ENCODE measurements at regions not wholly inside any gene's neighbourhood (a gene's known extent, or its start where the extent isn't known, plus 50 kb on each side); places are given as distances from the start of the nearest gene placed in this dataset.
"Not testable (repeated sequence)": the region's sequence is repeated elsewhere in the genome, so short reads cannot be mapped to it uniquely, and the experiment has no call there.

DNA sequence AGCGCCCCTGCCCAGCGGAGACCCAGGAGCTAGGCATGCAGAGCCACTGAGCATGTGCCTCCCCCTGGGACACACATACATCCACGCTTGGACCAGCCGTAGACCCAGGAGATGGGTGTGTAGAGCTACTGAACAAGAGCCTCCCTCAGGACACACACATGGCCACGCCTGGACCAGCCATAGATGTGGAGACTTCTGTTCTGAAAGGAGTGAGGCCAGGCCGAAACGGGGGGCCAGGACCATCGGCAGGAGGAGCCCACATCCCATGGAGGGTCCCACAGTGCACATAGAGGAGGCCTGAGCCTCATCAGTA lies 340.4 kb downstream of the TCERG1L start:
- Mint-ChIP-seq H3K27ac (no peak overlapping the region), H3K36me3 (no peaks in the 10 kb centered on the region), H3K4me3 (no peak overlapping the region), H3K9me3 (peaks cover 0 to 3% (median 0%) of the 10 kb centered on the region in 6 donors), H3K27me3 (ENCODE audit: low read depth in 3 of 3) (peaks cover 0 to 5% (median 3%) of the 10 kb centered on the region in 3 donors), H3K4me1 (no peaks in the 10 kb centered on the region)
- DNase-seq = no peak

DNA sequence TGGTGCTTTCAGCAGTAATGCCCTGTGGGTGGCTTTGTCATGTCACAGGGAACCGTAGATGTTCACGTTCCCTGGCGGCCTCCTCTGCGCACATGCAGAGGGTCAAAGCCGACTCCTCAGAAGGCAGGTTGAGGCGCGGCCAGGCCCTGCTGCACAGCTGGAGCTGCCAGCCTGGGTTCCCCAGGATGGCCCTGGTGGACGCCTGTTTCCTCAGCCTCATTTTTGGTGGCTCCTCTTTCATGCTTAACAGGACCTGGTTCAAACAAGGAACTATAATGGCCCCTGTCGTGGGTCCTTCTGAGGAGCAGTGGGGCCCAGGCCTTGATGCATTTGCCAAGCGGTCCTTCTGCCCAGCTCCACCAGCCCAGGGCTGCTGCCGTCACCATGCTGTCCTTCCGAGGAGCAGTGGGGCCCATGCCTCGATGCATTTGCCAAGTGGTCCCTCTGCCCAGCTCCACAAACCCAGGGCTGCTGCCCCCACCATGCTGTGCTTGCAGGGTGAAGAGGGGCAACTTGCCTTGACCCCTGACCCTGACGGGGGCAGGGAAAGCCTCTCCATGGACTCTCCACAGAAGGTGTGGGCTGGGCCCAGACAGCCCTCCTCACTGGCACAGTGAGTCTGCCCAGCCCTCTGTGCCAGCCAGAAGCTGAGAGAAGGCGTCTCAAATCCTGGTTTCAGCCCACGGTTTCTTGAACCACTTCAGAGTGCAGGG lies 338.2 kb downstream of the TCERG1L start:
- H3K4me3 Mint-ChIP-seq = no peak overlapping the region
- H3K4me1 Mint-ChIP-seq = no peaks in the 10 kb centered on the region
- no peak overlapping the region for H3K27ac Mint-ChIP-seq
- H3K27me3 Mint-ChIP-seq (ENCODE audit: low read depth in 3 of 3) = peaks cover 0 to 7% (median 2%) of the 10 kb centered on the region in 3 donors
- DNase-seq = no peak
- no peaks in the 10 kb centered on the region for H3K36me3 Mint-ChIP-seq
- H3K9me3 Mint-ChIP-seq = peaks cover 0 to 3% (median 0%) of the 10 kb centered on the region in 6 donors

DNA sequence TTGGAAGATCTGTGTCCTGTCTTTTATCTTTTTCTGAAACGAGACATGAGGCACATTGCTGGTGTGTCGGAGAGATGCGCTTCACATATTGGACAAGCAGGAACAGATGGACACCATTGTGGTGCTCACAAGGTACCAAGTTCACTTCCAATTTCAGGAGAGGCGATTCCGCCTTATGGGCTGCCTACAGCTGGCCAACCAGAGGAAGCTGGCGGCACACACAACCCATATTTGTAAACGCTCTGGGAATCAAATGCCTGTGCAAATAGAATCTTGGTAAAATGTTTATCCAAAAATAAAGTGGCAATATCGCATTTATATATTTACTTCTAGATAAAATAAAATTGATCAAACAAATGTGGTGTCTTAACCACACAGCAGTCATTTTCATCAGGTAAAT lies 337.4 kb downstream of the TCERG1L start:
- no peak for DNase-seq
- peaks cover 0 to 3% (median 0%) of the 10 kb centered on the region in 6 donors for H3K9me3 Mint-ChIP-seq
- H3K27ac Mint-ChIP-seq = no peak overlapping the region
- no peaks in the 10 kb centered on the region for H3K36me3 Mint-ChIP-seq
- H3K27me3 Mint-ChIP-seq (ENCODE audit: low read depth in 3 of 3) = peaks cover 0 to 7% (median 0%) of the 10 kb centered on the region in 3 donors
- no peaks in the 10 kb centered on the region for H3K4me1 Mint-ChIP-seq
- no peak overlapping the region for H3K4me3 Mint-ChIP-seq

DNA sequence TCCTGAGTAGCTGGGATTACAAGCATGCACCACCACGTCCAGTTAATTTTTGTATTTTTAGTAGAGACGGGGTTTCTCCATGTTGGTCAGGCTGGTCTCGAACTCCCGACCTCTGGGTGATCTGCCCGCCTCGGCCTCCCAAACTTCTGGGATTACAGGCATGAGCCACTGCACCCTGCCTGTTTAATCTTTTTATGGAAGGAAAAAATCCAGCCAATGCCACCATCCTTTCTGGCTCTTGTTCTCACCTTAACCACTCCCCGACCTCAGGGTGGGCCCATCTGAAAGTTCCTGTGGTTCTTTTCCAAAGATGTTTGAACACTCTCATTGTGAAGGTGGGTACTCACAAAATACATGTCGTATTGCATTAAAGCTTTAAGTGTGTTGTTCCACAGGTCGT lies 336.2 kb downstream of the TCERG1L start:
- H3K4me1 Mint-ChIP-seq; H3K36me3 Mint-ChIP-seq; H3K9me3 Mint-ChIP-seq; H3K4me3 Mint-ChIP-seq; H3K27me3 Mint-ChIP-seq (ENCODE audit: low read depth in 3 of 3); H3K27ac Mint-ChIP-seq; DNase-seq: not testable (repeated sequence)

DNA sequence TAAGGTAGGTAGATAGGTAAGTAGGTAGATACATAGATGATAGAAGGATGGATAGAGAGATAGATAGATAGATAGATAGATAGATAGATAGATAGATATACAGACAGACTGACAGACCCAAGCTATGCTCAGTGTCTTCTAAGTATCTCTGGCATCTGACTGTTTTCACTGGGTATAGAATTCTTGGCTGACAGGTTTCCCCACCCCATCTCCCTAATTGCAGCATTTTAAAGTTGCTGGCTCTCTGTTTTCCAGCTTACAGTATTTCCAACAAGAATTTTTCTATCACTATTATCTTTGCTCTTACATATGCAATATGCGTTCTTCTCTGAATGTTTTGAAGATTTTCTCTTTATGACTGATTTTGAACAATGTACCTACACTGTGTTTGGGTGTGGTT lies 328.7 kb downstream of the TCERG1L start:
- Mint-ChIP-seq H3K27me3 (ENCODE audit: low read depth in 3 of 3) (peaks cover 0 to 1% (median 0%) of the 10 kb centered on the region in 3 donors), H3K9me3 (peaks cover 0 to 2% (median 0%) of the 10 kb centered on the region in 6 donors), H3K4me1 (no peaks in the 10 kb centered on the region), H3K36me3 (no peaks in the 10 kb centered on the region), H3K4me3 (no peak overlapping the region), H3K27ac (no peak overlapping the region)
- DNase-seq = no peak

DNA sequence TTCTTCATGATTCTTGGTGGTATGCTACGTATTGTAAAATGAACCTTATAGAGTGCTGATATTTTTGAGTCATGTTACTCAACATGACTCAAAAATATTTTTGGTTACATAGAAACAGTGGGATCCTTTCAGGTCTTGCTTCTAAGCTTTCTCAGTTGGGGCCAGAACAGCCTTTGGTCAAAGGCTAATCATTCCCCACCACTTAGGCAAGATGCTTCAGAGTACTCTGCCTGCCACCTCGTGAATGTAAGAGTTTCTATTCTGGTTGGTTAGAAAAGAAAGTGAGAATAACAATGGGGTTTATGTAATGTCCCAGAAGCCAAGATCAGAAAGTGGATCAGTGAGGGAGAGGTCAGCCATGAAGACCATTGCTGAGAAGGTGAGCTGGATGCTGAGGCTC lies 327.8 kb downstream of the TCERG1L start:
- Mint-ChIP-seq H3K27ac (no peak overlapping the region), H3K9me3 (peaks cover 0 to 2% (median 0%) of the 10 kb centered on the region in 6 donors), H3K4me3 (no peak overlapping the region), H3K4me1 (no peaks in the 10 kb centered on the region), H3K36me3 (no peaks in the 10 kb centered on the region), H3K27me3 (ENCODE audit: low read depth in 3 of 3) (peaks cover 0 to 1% (median 0%) of the 10 kb centered on the region in 3 donors)
- no peak for DNase-seq

DNA sequence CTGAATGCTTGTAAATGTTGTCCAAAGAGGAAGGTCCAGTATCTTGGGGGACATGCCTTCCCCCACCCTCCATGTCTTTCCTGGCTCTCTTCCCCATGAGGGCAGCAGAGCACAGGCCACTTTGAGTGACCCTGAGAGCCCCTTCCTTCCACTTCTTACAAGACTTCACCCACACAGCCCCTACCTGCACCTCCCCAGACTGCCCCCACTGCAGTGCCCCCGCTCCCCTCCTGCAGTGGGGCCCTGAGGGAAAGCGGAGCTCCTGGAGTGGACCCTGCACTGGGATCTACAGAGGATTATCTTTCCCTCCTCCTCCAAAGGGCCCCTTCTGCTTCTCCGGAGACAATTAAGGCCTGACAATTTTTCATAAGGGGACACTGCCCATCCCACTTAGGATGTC lies 326.8 kb downstream of the TCERG1L start:
- H3K4me1 Mint-ChIP-seq = no peaks in the 10 kb centered on the region

DNA sequence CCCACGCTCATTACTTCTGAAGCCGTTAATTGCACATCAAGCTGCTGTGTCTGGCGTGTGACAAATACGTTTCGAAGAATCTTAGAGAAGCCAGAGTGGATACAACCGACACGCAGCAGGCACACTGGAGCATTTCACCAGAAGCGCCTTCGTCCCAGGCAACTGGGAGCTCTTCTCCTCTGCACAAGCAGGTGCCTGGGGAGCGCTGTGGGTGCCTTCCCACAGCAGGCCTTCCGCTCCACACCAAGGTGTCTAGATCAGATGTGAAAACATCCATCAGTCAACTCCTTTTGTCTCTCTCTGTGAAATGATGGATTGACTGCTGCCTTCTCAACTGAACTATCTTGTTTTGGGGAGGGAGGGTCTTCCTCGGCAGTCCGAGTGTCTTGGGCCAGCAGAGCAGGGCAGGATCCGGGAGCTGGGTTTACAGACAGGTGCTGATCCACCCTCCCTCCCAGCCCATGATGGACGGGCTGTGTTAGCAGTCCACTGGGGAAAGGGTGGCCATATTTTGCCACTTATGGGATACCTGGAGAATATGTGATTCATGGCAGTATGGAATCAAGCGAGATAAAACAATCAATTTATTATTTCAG lies 326.3 kb downstream of the TCERG1L start:
- Mint-ChIP-seq H3K27me3 (ENCODE audit: low read depth in 3 of 3) (peaks cover 0 to 1% (median 0%) of the 10 kb centered on the region in 3 donors), H3K4me1 (no peaks in the 10 kb centered on the region), H3K4me3 (no peak overlapping the region), H3K27ac (no peak overlapping the region), H3K9me3 (peaks cover 0 to 2% (median 0%) of the 10 kb centered on the region in 6 donors), H3K36me3 (no peaks in the 10 kb centered on the region)
- DNase-seq = no peak

More for the DNA sequence above, 326.8 kb downstream of the TCERG1L start:
- DNase-seq = no peak
- peaks cover 0 to 2% (median 0%) of the 10 kb centered on the region in 6 donors for H3K9me3 Mint-ChIP-seq
- H3K4me3 Mint-ChIP-seq = no peak overlapping the region
- H3K27ac Mint-ChIP-seq = no peak overlapping the region
- H3K27me3 Mint-ChIP-seq (ENCODE audit: low read depth in 3 of 3) = peaks cover 0 to 1% (median 0%) of the 10 kb centered on the region in 3 donors
- no peaks in the 10 kb centered on the region for H3K36me3 Mint-ChIP-seq

DNA sequence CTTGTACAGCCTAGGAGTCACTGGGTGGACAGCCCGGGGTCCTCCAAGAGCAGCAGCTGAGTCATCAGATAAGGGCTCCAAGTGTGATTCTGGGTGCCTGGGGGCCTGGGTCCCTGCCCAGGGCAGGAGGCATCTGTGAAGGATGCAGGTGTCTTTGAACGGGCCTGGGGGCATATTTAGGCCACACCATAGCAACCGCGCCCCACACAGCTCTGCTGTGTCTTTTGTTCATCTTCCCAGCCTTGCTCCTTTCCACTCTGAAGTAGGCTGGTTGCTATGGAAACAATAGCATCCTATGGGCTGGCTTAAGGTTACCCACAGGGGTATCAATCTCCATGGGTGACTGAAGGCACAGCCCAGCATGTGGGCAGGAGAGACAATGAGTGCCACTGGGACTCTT lies 324.7 kb downstream of the TCERG1L start:
- no peaks in the 10 kb centered on the region for H3K4me1 Mint-ChIP-seq
- H3K4me3 Mint-ChIP-seq = no peak overlapping the region
- peaks cover 0 to 1% (median 0%) of the 10 kb centered on the region in 3 donors for H3K27me3 Mint-ChIP-seq (ENCODE audit: low read depth in 3 of 3)

DNA sequence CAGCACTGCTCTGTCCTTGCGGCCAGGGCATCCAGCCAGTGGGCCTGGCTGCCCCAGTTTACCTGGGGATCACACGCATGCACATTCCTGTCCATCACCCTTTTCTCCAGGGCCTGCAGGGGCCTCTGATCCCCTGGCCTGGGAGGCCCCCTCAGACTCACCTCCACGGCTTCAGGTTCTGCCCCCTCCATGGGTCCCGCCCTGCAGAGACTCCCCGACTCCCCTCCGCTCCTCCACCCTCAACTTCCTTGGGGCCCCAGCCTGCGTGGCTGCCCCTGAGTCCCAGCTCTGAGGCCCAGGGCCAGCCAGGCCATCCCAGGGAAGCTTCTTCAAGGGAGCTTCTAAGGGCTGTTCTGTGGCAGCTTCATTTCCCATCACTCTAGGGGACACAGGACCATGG lies 324.1 kb downstream of the TCERG1L start:
- H3K9me3 Mint-ChIP-seq = peaks cover 0 to 2% (median 0%) of the 10 kb centered on the region in 6 donors
- H3K27ac Mint-ChIP-seq = no peak overlapping the region
- no peaks in the 10 kb centered on the region for H3K4me1 Mint-ChIP-seq
- no peak for DNase-seq
- no peak overlapping the region for H3K4me3 Mint-ChIP-seq
- no peaks in the 10 kb centered on the region for H3K36me3 Mint-ChIP-seq
- peaks cover 0 to 2% (median 1%) of the 10 kb centered on the region in 3 donors for H3K27me3 Mint-ChIP-seq (ENCODE audit: low read depth in 3 of 3)

More for the DNA sequence above, 324.7 kb downstream of the TCERG1L start:
- no peak overlapping the region for H3K27ac Mint-ChIP-seq
- no peak for DNase-seq
- H3K36me3 Mint-ChIP-seq = no peaks in the 10 kb centered on the region
- peaks cover 0 to 2% (median 0%) of the 10 kb centered on the region in 6 donors for H3K9me3 Mint-ChIP-seq

DNA sequence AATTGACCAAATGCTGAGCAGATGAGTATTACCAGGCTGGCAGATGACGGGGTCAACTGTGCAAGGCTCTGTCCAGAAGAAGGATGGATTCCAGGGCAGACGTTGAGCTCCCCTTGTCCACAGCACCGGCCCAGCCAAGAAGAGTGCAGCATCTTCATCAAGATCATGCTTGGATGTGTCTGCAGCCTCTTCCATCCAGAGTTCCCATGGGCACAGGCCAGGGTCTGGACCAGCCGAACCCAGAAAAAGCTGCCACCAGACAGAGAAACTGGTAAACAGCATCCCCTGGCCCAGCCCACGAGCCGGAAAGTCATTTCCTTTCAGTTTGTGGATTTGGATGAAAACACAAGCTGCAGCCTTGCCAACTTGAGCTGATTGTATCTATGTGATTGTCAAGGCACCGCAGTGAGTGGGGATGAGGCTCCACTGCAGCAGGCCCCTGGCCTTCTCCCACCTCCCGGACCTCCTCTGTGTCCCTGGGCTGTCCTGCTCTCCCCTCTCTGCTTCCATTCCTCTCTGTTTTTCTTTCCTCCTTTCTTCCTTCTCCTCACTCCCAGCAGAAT lies 321.8 kb downstream of the TCERG1L start:
- peaks cover 0 to 3% (median 1%) of the 10 kb centered on the region in 3 donors for H3K27me3 Mint-ChIP-seq (ENCODE audit: low read depth in 3 of 3)
- H3K4me1 Mint-ChIP-seq = no peaks in the 10 kb centered on the region
- no peak overlapping the region for H3K4me3 Mint-ChIP-seq
- H3K36me3 Mint-ChIP-seq = no peaks in the 10 kb centered on the region
- H3K27ac Mint-ChIP-seq = no peak overlapping the region
- no peak for DNase-seq
- H3K9me3 Mint-ChIP-seq = peaks cover 0 to 2% (median 0%) of the 10 kb centered on the region in 6 donors

DNA sequence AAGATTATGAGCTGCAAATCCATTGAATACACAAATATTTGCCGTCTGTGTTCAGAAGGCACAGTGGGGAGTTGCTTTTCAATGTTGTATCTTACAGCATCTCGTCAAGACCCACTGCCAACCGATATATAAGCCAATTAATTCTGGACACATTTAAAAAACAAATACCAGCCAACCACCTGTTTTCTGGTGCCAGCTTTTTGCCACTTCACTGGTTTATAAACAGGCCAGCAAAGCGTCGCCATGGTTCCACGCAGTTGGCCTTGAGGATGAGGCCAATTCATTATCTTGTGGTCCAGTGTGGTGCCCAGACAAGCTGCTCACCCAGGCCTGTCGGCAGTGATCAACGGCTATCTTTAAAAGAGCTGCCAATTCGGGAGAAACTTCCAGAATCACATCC lies 321.0 kb downstream of the TCERG1L start:
- Mint-ChIP-seq H3K27ac (no peak overlapping the region), H3K27me3 (ENCODE audit: low read depth in 3 of 3) (peaks cover 0 to 3% (median 1%) of the 10 kb centered on the region in 3 donors), H3K36me3 (no peaks in the 10 kb centered on the region), H3K9me3 (peaks cover 0 to 2% (median 0%) of the 10 kb centered on the region in 6 donors), H3K4me1 (no peaks in the 10 kb centered on the region), H3K4me3 (no peak overlapping the region)
- DNase-seq = no peak

DNA sequence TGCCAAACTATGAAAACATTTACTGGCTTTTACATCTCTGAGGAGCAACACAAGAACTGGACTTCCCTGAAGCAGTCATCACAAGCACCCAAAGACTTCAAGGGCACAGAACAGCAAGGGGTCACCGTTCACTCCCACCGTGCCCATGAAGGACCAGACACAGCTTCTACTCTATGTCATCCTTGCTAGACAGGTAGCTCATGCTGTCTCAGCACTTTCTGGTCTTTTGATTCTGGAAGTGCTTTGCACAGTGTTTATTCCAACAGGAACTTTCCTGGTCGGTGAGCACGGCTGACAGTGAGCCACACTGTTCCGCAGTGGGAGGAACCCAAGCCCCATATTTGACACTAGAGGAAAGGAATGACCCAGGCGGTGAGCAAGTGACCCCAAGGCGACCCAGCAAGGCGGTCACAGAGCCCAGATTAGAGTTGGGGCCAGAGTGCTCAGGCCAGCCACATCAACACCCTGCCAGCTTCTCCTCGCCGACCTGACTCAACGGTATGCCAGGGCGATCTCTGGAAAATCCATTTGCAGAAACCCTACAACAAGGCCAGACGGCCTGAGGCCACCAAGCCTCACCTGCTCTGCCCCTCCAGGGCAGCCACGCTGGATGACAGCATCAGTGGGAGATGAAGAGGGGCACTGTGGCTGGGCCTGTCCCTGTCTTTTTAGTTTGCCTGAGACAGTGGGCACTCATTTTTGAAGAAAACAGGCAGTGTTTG lies 318.6 kb downstream of the TCERG1L start:
- H3K4me1 Mint-ChIP-seq = no peaks in the 10 kb centered on the region
- H3K27me3 Mint-ChIP-seq (ENCODE audit: low read depth in 3 of 3) = peaks cover 0 to 5% (median 0%) of the 10 kb centered on the region in 3 donors
- DNase-seq = no peak
- H3K36me3 Mint-ChIP-seq = no peaks in the 10 kb centered on the region
- no peak overlapping the region for H3K27ac Mint-ChIP-seq
- peaks cover 0 to 1% (median 0%) of the 10 kb centered on the region in 6 donors for H3K9me3 Mint-ChIP-seq
- no peak overlapping the region for H3K4me3 Mint-ChIP-seq

DNA sequence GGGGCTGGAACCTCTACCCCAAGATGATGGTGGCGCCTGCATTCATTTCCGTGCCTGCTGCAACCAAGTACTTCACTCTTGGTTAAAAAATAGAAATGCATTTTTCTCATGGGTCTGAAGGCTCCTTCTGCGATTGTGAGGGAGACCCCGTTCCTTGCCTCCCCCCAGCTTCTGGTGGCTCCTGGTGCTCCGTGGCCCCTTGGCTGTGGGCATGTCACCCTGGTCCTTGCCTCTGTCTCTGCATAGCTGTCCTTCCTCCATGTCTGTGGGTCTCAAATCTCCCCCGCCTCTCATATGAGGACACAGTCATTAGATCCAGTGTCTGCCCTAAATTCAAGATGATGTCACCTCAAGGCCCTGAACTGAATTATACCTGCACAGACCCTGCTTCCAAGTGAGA lies 317.9 kb downstream of the TCERG1L start:
- DNase-seq = no peak
- H3K27ac Mint-ChIP-seq = no peak overlapping the region
- no peaks in the 10 kb centered on the region for H3K4me1 Mint-ChIP-seq
- H3K27me3 Mint-ChIP-seq (ENCODE audit: low read depth in 3 of 3) = peaks cover 0 to 5% (median 0%) of the 10 kb centered on the region in 3 donors
- H3K4me3 Mint-ChIP-seq = no peak overlapping the region
- peaks cover 0 to 1% (median 0%) of the 10 kb centered on the region in 6 donors for H3K9me3 Mint-ChIP-seq
- no peaks in the 10 kb centered on the region for H3K36me3 Mint-ChIP-seq
